HG02884 (cell line): ENCODE measurements at regions not wholly inside any gene's neighbourhood (a gene's known extent, or its start where the extent isn't known, plus 50 kb on each side); places are given as distances from the start of the nearest gene placed in this dataset.
"Not testable (repeated sequence)": the region's sequence is repeated elsewhere in the genome, so short reads cannot be mapped to it uniquely, and the experiment has no call there.

ENCODE experiments used
- ATAC-seq: cut with Tn5 transposase; IDR thresholded peaks from one replicate; pipeline ENCODE4 v1.9.1; 2021; ENCODE audit warnings: mild to moderate bottlenecking, moderate library complexity; ENCODE audit not compliant: unreplicated experiment

DNA sequence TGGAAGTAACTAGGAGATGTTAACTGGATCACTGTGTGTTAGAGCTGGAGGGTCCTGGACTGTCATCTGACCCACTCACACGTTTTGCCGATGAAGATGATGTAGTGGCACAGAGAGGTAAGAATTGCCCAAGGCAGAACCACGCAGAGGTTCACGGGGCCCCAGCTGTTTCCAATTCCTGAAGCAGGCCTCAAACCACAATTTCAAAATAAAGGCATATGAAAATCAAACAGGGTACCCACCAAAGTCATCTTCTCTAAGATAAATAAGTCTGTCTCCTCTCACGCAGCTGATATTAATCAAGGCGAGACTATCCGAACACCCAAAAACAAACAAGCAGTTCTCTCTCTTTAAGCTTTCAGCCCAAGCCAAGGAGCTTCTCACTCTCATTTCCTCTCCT lies 113.3 kb upstream of the JCAD start:
- ATAC-seq, result no peak

DNA sequence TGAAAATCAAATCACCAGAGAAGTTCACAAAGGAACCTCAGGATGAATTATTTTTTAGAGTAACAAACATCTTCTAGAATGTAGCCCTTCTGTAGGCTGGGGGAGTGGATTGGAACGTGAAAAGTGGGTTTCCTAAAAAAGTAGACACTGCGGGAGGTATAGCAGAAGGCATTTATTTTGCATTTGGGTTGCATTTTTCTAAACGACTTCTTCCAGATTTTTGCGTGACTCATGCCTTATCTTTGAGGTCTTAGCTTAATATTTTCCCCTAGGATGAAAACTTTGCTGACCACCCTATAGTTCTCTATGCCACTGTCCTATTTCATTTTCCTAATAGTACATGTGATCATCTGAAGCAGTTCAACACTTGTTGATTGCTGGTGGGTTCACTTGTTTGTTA lies 112.7 kb upstream of the JCAD start:
- ATAC-seq, result no peak

DNA sequence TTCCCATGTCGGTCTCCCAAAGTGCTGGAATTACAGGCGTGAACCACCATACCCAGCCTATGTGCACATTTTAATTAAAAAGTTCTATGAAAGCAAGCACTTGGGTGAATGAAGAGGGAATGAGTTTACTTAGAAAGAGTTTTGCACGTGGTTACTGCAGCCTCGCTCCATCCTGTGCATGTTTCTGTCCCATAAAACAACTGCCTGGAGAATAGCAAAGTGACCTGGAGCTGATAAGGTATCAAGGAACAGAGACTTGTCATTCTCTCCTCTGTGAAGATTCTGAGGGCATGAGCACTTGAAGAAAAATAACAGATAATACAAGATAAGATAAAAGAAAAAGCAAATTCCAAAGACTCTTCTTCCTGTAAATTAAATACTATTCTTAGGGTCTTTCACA lies 112.2 kb upstream of the JCAD start:
- ATAC-seq, result no peak

DNA sequence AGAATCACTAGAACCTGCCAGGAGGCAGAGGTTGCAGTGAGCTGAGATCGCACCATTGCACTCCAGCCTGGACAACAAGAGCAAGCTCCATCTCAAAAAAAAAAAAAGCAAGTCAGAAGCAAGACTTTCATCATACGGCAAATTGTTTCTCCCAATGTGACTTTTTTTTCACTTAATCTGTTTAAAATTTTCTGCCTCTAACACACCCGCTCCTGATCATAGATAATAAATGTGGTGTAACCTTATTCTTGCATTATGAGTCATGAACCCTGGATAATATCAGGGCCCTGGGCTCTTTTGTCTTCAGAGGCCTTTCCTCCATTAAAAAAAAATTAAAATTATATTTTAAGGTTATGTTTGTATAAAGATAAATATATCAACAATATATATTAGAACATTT lies 111.4 kb upstream of the JCAD start:
- ATAC-seq, result no peak

DNA sequence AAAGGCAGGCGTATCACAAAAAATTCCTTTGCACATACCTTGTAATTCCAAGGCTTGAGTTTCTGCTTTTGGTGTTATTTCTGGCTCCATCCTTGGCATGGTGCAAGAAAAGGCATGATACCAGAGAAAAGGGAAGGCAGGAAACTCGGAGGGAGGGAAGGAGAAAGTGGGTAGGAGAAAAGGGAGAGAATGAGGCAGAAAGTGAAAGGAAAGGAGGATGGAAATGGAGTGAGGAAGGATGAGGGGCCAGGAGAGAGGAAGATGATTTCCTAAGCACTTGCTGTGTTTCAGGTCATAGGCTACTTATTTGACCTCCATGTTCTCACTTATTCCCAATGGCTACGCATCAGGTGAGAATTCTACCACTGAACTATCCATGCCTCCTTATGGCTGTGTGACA lies 110.8 kb upstream of the JCAD start:
- no peak for ATAC-seq

DNA sequence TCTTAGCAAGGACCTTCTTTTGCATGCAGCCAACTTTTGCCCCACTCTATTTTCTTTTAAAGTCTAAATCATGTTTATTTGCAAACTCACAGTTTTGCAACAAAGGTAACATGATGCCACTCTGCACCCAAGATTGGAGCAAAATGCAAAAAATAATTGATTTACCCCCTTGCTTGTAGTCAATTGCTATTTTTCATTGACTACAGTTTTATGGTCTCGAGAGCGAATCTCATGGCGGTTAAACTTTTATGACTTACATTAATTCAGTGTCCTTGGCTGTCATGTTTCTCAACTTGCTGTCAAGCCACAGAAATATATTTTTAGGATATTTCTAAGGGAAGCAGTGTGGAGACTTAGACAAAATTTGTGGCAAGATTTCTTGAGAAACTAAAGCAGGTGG lies 110.0 kb upstream of the JCAD start:
- no peak for ATAC-seq

DNA sequence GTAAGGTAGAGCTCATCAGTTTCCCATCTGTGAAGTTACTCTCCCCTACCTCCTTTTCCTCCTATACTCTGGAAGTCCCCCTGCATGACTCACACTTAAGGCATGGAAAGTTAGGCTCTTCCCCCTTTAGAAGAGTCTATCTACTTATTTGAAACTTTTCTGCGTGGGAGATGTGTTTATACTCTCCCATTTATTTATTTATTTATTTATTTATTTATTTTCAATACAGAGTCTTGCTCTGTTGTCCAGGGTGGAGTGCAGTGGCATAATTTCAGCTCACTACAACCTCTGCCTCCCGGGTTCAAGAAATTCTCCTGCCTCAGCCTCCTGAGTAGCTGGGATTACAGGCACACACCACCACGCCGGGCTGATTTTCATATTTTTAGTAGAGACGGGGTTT lies 107.5 kb upstream of the JCAD start:
- no peak for ATAC-seq

DNA sequence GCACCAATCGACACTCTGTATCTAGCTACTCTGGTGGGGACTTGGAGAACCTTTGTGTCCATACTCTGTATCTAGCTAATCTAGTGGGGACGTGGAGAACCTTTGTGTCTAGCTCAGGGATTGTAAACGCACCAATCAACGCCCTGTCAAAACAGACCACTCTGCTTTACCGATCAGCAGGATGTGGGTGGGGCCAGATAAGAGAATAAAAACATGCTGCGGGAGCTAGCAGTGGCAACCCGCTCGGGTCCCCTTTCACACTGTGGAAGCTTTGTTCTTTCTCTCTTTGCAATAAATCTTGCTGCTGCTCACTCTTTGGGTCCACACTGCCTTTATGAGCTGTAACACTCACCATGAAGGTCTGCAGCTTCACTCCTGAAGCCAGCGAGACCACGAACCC lies 104.0 kb upstream of the JCAD start:
- not testable (repeated sequence) for ATAC-seq

DNA sequence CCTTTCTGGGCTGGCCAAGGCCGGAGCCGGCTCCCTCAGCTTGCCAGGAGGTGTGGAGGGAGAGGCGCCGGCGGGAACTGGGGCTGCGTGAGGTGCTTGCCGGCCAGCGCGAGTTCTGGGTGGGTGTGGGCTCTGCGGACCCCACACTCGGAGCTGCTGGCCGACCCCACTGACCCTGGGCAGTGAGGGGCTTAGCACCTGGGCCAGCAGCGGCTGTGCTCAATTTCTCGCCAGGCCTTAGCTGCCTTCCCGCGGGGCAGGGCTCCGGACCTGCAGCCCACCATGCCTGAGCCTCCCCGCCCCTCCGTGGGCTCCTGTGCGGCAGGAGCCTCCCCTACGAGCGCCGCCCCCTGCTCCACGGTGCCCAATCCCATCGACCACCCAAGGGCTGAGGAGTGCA lies 103.4 kb upstream of the JCAD start:
- not testable (repeated sequence) for ATAC-seq

DNA sequence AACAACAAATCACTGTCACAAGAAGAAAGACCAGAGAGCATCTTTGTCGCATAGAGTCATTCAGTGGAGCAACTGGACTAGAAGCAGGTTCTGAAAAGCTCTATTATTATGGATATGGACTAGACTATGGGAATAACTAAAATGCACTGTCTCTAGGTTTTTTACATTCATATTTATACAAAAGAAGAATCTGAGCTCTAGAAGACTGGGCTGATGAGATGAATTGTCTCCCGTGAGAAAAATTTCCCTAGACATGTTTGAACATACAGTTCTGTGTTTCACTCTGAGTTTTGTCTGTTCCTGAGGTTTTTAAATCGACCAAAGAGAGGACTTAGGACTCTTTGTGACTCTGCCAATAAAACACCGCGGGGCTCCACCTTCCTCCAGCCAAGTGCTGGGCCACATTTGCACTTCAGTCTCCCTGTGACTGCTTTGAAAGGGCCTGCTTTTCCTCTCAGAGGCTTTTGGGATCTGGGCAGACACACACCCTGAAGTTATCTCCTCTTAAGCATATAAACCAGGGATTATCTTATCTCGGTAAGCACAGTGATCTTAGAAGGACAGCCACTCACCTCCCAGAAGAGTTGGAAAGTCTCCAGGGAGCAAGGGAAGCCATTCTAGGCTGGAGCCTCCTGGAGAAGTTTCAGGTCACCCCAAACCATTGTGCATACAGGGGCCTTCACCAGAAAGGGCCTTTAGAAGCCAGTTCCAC lies 101.0 kb upstream of the JCAD start:
- ATAC-seq, result no peak

DNA sequence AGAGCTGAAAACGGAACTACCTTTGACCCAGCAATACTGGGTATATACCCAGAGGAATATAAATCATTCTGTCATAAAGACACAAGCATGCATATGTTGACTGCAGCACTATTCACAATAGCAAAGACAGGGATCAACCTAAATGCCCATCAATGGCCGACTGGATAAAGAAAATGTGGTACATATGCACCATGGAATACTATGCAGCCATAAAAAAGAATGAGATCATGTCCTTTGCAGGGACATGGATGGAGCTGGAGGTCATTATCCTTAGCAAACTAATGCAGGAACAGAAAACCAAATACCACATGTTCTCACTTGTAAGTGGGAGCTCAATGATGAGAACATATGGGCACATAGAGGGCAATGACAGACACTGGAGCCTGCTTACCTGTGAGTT lies 100.2 kb upstream of the JCAD start:
- ATAC-seq, result not testable (repeated sequence)

DNA sequence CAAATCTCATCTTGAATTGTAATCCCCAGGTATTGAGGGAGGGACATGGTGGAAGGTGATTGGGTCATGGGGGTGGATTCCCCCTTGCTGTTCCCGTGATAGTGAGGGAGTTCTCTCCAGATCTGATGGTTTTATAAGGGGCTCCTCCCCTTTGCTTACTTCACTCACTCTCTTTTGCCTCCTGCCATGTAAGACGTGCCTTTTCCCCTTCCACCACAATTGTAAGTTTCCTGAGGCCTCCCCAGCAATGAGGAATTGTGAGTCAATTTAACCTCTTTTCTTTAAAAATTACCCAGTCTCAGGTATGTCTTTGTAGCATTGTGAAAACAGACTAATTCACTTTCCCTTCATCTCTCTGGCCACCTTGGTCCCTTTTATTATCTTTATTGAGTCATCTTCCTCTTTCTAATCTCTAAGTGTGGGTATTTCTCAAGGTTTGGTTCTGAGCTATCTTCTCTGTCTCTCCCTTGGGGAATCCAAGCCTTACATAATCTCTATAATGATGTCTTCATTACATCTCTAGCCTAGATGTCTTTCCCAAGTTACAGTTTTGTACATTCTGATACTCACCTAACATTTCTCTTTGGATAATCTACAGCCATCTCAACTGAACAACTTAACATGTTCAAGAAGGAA lies 99.1 kb upstream of the JCAD start:
- ATAC-seq, result no peak

DNA sequence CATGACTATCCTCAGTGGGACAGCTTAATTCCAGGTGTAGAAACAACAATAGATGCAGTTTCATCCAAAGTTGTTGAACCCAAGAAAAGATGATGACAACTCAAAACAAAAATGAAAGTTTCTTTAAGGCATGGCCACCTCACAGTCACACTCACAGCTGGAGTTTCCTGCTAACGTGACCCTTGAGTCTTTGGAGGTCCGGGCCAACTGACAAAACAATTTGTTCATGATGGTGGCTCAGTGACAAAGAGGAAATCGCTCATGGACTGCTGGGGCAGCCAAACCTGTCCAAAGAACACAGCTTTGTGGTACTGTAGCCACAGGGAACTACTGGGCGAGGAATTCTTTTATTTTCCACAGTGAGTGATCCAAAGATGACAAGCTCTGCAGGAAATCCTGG lies 96.0 kb upstream of the JCAD start:
- no peak for ATAC-seq

DNA sequence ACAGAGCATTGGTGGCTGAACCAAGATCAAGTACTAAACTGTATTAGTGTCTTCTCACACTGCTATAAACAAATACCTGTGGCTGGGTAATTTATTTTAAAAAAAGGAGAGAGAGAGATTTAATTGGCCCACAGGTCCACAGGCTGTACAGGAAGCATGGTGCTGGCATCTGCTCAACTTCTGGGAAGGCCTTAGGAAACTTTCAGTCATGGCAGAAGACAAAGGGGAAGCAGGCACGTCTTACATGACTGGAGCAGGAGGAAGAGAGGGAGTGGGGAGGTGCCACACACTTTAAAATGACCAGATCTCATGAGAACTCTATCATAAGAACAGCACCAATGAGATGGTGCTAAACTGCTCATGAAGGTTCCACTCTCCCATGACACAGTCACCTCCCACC lies 95.2 kb upstream of the JCAD start:
- ATAC-seq, result no peak

DNA sequence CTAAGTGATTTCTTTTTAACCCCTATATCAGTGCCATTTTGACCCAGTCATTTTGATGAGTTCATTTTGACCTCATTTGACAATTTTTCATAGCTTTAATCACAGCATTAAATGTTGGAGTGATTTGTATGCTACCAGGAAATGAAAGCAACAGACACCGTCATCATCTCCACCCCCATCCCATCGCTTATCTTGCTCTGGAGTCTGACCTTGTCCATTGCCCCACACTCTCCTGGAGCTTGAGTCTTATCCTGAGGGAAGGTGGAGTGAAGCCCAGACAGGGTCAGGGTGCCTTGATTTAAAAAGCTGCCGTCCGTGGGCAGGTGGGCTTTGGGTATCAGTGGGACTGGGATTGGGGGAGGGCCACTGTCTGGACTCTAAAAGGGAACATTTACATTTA lies 94.7 kb upstream of the JCAD start:
- no peak for ATAC-seq

DNA sequence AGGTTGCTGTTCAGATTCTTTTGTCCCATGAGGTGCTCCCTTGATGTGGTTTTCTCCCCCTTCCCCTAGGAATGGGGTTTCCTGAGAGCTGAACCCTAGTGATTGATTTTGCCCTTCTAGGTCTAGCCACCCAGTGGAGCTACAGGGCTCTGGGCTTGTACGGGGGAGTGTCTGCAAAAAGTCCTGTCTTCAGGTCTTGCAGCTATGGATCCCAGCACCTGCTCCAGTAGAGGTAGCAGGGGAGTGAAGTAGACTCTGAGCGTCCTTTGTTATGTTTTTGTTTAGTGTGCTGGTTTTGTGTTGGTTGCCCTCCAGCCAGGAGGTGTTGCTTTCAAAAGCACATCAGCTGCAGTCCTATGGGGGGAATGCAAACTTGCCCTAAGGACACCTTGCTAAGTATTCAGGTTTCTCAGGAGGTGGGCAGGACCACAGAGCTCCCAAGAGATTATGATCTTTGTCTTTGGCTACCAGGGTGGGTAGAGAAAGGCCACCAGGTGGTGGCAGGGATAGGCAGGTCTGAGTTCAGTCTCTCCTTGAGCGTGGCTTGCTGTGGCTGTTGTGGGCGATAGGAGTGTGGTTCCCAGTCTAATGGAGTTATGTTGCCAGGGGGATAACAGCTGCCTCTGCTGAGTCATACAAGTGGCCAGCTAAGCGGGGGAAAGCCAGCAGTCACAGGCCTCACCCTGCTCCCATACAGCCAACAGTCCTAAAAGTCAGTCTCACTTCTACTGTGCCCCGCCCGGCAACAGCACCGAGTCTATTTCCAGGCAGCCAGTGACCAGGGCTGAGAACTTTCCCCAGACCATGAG lies 92.4 kb upstream of the JCAD start:
- ATAC-seq, result no peak

DNA sequence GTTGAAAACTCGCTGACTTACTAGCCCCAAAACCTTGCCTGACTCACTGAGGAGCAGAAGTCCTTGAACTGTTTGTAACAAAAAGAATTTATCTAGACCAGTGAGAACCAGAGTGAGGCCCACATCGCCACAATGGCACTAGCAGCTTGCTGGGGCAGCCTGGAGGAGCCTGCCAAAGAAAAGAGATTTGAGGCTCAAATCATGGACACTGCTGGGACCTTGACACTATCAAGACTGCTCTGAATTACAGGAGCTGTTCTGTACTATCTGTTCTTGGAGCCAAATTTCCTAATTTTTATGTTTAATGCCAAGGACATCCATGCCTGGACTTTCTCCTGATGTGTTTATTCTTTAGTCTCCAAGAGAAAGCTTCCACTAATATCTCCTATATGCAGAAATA lies 82.0 kb upstream of the JCAD start:
- no peak for ATAC-seq

DNA sequence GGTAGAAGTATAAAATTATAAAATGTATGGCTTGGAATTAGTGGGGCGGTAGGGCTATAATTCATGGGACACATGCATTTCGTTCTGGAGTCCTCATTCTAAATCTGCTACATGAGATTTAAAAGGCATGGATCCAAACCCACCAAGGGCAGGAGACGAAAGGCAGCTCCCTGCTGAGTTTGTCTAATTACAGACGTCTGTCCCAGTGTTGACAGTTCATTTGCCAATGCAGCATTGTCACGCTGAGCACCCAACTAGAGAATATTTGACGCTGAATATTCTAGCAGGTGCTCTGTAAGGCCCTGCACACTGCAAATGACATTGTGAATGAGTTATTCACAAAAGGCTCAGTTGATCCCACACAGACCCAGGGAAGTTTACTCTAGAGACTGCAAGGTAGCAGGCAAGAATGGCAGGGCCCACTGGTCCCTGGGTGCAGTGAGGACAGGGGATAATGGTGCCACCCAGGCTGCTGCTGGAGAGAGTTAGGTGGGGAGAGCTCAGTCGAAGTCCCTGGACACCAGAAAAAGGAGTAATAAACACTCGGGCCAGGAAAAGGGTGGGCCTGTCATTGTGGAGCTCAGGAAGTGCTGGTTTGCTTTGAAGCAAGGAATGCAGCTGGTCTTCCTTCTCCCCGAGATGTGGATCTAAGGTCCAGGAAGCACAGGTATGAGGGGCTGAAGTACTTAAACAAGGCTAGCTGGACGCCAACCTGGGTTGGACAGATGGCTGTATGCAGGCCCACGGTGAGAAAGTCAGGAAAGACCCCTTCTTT lies 75.0 kb upstream of the JCAD start:
- ATAC-seq, result no peak

DNA sequence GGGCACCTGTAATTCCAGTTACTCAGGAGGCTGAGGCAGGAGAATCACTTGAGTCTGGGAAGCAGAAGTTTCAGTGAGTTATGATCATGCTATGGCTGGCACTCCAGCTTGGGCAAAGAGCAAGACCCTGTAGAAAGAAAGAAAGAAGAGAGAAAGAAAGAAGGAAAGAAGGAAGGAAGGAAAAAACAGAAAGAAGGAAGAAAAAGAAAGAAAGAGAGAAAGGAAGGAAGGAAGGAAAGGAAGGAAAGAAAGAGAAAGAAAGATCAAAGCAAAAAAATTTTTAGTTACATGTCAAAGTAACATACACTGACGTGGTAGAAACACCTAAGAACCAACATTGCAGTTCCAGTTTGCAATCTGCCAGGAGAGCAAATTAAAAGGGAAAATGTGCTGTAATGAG lies 73.8 kb upstream of the JCAD start:
- ATAC-seq, result no peak

DNA sequence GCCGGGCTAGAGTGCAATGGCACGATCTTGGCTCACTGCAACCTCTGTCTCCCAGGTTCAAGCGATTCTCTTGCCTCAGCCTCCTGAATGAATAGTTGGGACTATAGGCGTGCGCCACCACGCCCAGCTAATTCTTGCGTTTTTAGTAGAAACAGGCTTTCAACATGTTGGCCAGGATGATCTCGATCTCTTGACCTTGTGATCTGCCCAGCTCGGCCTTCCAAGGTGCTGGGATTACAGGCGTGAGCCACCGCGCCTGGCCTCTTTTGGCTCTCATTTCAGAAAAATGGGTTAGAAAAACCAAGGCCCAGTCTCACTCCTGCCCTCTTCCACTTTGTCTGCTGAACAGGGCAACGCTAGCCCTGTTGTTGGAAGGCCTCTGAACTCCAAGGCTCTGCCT lies 72.0 kb upstream of the JCAD start:
- not testable (repeated sequence) for ATAC-seq

DNA sequence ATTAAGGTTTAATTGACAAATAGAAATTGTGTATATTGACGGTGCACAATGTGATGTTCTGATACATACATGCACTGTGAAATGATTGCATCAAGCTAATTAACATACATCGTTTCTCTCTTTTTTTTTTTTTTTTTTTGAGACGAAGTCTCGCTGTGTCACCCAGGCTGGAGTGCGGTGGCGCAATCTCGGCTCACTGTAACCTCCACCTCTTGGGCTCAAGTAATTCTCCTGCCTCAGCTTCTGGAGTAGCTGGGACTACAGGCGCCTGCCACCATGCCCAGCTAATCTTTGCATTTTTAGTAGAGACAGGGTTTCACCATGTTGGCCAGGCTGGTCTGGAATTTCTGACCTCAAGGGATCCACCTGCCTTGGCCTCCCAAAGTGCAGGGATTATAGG lies 69.9 kb upstream of the JCAD start:
- ATAC-seq, result not testable (repeated sequence)
